Gastrocnemius medialis (tissue), 4 donors: ENCODE measurements at regions not wholly inside any gene's neighbourhood (a gene's known extent, or its start where the extent isn't known, plus 50 kb on each side); places are given as distances from the start of the nearest gene placed in this dataset.
A peak's percentile ranks its signal among the peaks of the same experiment; 100 is the strongest.

ENCODE experiments used
- ATAC-seq, 2 donors: fragments of 150-250 bp; one replicate each; pipeline ENCODE4 v1.9.1; 2016
- DNase-seq, 2 donors: peaks; one replicate each; pipeline ENCODE4 v3.0.0-alpha.2; 2019
- H3K27ac ChIP-seq, 4 donors: fragments of 200-600 bp; sonication (generic); 1 replicate in 1 of 4; 2 replicates in 3 of 4; pipeline ENCODE4 v1.5.1; 2016 to 2018; ENCODE audit warnings: mild to moderate bottlenecking in 2 of 4, moderate library complexity in 1 of 4
- H3K27me3 ChIP-seq, 3 donors: fragments of 200-600 bp; sonication (generic) in 2 of 3; 1 replicate in 1 of 3; 2 replicates in 2 of 3; pipeline versions ENCODE4 v1.5.1 to v1.6.0; 2016 to 2019; ENCODE audit warnings: mild to moderate bottlenecking in 1 of 3, moderate library complexity in 1 of 3
- H3K36me3 ChIP-seq, 2 donors: fragments of 200-600 bp; sonication (generic) in 1 of 2; one replicate each; pipeline ENCODE4 v1.5.1; 2017 to 2018
- H3K4me1 ChIP-seq, 2 donors: fragments of 200-600 bp; sonication (generic) in 1 of 2; one replicate each; pipeline ENCODE4 v1.5.1; 2016 to 2017; ENCODE audit warnings: mild to moderate bottlenecking in 2 of 2
- H3K4me3 ChIP-seq, 4 donors: fragments of 200-600 bp; sonication (generic) in 3 of 4; 1 replicate in 1 of 4; 2 replicates in 3 of 4; pipeline ENCODE4 v1.5.1; 2016 to 2019; ENCODE audit warnings: mild to moderate bottlenecking in 2 of 4
- H3K9me3 ChIP-seq, 3 donors: fragments of 200-600 bp; sonication (generic) in 2 of 3; 1 replicate in 1 of 3; 2 replicates in 2 of 3; pipeline ENCODE4 v1.5.1; 2016 to 2019
- CTCF ChIP-seq, 5 experiments: fragments of 450-650 bp in 3 of 5; fragments of 200-600 bp in 2 of 5; sonication (generic) in 2 of 5; IDR thresholded peaks in 4 of 5; conservative IDR thresholded peaks in 1 of 5; 1 replicate in 4 of 5; 2 replicates in 1 of 5; pipeline ENCODE4 v1.5.1; 2016 to 2019; ENCODE audit warnings: antibody characterized with exemption in 5 of 5, mild to moderate bottlenecking in 3 of 5, moderate library complexity in 3 of 5
- POLR2A ChIP-seq, 2 donors: fragments of 450-650 bp; IDR thresholded peaks; one replicate each; pipeline ENCODE4 v1.6.1; 2017; ENCODE audit warnings: antibody characterized with exemption in 2 of 2, mild to moderate bottlenecking in 2 of 2, moderate library complexity in 2 of 2
- in situ Hi-C, 4 donors: fragments of 200-750 bp; cut with MboI; loops; one replicate each; pipeline versions ENCODE4 v1.15.0 to v1.8.0; 2017; ENCODE audit warnings: low sequenced_read_pairs in 4 of 4
- intact Hi-C: fragments of 100-400 bp; cut with DNase I; formaldehyde crosslinking; loops from one replicate; pipeline ENCODE4 v1.15.1; 2023; ENCODE audit warnings: low total_unique reads

- no peaks in the 10 kb centered on the region for H3K9me3 ChIP-seq
- intact Hi-C loops: no loop called here
- H3K27ac ChIP-seq: no peak overlapping the region
- no peak for TF ChIP-seq POLR2A (IDR thresholded peaks at IDR 0.05)
- no peak for TF ChIP-seq CTCF (IDR thresholded peaks at IDR 0.05 in 4 of 5, conservative IDR thresholded peaks at IDR 0.05 in 1 of 5)
- no peaks in the 10 kb centered on the region for H3K27me3 ChIP-seq
- no peaks in the 10 kb centered on the region for H3K36me3 ChIP-seq
- H3K4me1 ChIP-seq: no peaks in the 10 kb centered on the region
- in situ Hi-C loops: no loop called here
- no peak for ATAC-seq
- no peak overlapping the region for H3K4me3 ChIP-seq
- no peak for DNase-seq
These were observed 297.9 kb upstream of the G2E3 start for GRCh38 chr14:30260833-30261607.

GRCh38 chr14:30264161-30264560, 294.8 kb upstream of the G2E3 start:
- H3K4me1 ChIP-seq: no peaks in the 10 kb centered on the region
- in situ Hi-C loops (no loop called here), intact Hi-C loops (no loop called here)
- H3K4me3 ChIP-seq: no peak overlapping the region
- no peak for TF ChIP-seq POLR2A (IDR thresholded peaks at IDR 0.05)
- TF ChIP-seq CTCF (IDR thresholded peaks at IDR 0.05 in 4 of 5, conservative IDR thresholded peaks at IDR 0.05 in 1 of 5): no peak
- H3K36me3 ChIP-seq: no peaks in the 10 kb centered on the region
- peak overlapping the region in 1 of 4 donors; percentile 26 for H3K27ac ChIP-seq
- ATAC-seq: peak in 1 of 2 donors; percentile 52
- no peaks in the 10 kb centered on the region for H3K9me3 ChIP-seq
- no peaks in the 10 kb centered on the region for H3K27me3 ChIP-seq
- no peak for DNase-seq

- in situ Hi-C loops (no loop called here), intact Hi-C loops (no loop called here)
- ATAC-seq: no peak
These were observed 292.7 kb upstream of the G2E3 start for GRCh38 chr14:30266290-30266689.

DNA sequence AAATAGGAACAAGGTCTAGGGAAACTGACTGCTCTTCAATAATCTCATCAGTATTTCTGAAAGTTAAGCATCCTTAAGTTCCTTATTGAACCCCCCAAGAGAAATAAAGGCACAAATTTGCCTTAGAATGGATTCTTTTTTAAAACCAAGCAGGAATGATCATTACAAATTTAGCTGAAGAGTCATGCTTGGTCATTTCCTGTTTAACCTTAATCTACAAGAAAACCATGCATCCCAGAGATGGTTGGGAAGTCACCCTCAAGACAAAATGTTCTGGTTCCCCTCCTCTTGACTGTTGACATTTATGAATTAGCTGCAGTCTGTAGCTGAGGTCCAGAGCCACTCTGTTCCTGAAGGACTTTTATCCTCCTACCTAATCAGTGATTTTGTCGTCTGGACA, 291.8 kb upstream of the G2E3 start:
- Histone ChIP-seq H3K9me3 (no peaks in the 10 kb centered on the region), H3K4me1 (peaks cover 3 to 8% of the 10 kb centered on the region in 2 donors), H3K27me3 (no peaks in the 10 kb centered on the region), H3K36me3 (no peaks in the 10 kb centered on the region), H3K27ac (no peak overlapping the region), H3K4me3 (no peak overlapping the region)
- ATAC-seq (no peak), DNase-seq (no peak)
- intact Hi-C loops (no loop called here), in situ Hi-C loops (no loop called here)
- TF ChIP-seq CTCF (IDR thresholded peaks at IDR 0.05 in 4 of 5, conservative IDR thresholded peaks at IDR 0.05 in 1 of 5) (no peak), POLR2A (IDR thresholded peaks at IDR 0.05) (no peak)

More at GRCh38 chr14:30266290-30266689, 292.7 kb upstream of the G2E3 start:
- Histone ChIP-seq H3K27me3 (no peaks in the 10 kb centered on the region), H3K9me3 (no peaks in the 10 kb centered on the region), H3K4me3 (no peak overlapping the region), H3K36me3 (no peaks in the 10 kb centered on the region), H3K27ac (no peak overlapping the region), H3K4me1 (peaks cover 3 to 8% of the 10 kb centered on the region in 2 donors)
- TF ChIP-seq POLR2A (IDR thresholded peaks at IDR 0.05) (no peak), CTCF (IDR thresholded peaks at IDR 0.05 in 4 of 5, conservative IDR thresholded peaks at IDR 0.05 in 1 of 5) (no peak)
- no peak for DNase-seq
